Ectodermal cell (in vitro differentiated cells): ENCODE measurements at regions not wholly inside any gene's neighbourhood (a gene's known extent, or its start where the extent isn't known, plus 50 kb on each side); places are given as distances from the start of the nearest gene placed in this dataset.
"Not testable (repeated sequence)": the region's sequence is repeated elsewhere in the genome, so short reads cannot be mapped to it uniquely, and the experiment has no call there.

Experiments
- H3K27ac ChIP-seq: 2 replicates; pipeline ENCODE4 v1.7.0; 2013; ENCODE audit warnings: mild to moderate bottlenecking, low read depth, low read length; ENCODE audit not compliant: insufficient read depth, poor library complexity, severe bottlenecking
- H3K27me3 ChIP-seq: 2 replicates; pipeline ENCODE4 v1.7.0; 2013; ENCODE audit warnings: mild to moderate bottlenecking, low read length; ENCODE audit not compliant: insufficient read depth, control insufficient read depth, poor library complexity, severe bottlenecking
- H3K36me3 ChIP-seq: one replicate; pipeline ENCODE4 v1.7.0; 2013; ENCODE audit warnings: low read length; ENCODE audit not compliant: control insufficient read depth, insufficient read depth
- H3K4me1 ChIP-seq: one replicate; pipeline ENCODE4 v1.7.0; 2013; ENCODE audit warnings: low read length; ENCODE audit not compliant: control insufficient read depth, insufficient read depth
- H3K4me3 ChIP-seq: 2 replicates; pipeline ENCODE4 v1.7.0; 2013; ENCODE audit warnings: low read depth, low read length, control low read depth; ENCODE audit not compliant: insufficient read depth
- H3K9me3 ChIP-seq: 2 replicates; pipeline ENCODE4 v1.7.0; 2013; ENCODE audit warnings: mild to moderate bottlenecking, low read length, moderate library complexity; ENCODE audit not compliant: control insufficient read depth
- WGBS, 2 experiments: methylation state at CpG; one replicate each; pipeline ENCODE4 v1.1.7; 2013; ENCODE audit warnings: missing lambda C conversion rate in 2 of 2; 5-methylcytosine and 5-hydroxymethylcytosine counted together

- WGBS, 2 experiments = 94 to 100% methylated on average over 1 to 4 of the region's 4 CpGs
- no peaks in the 10 kb centered on the region for H3K4me1 ChIP-seq
- no peak overlapping the region for H3K27ac ChIP-seq
- no peaks in the 10 kb centered on the region for H3K27me3 ChIP-seq
- H3K4me3 ChIP-seq = no peak overlapping the region
- no peaks in the 10 kb centered on the region for H3K36me3 ChIP-seq
- H3K9me3 ChIP-seq = no peaks in the 10 kb centered on the region
Measured at GRCh38 chr6:120771019-120771418, 563.3 kb downstream of the TBC1D32 start.

GRCh38 chr6:120764312-120764711 lies 570.0 kb downstream of the TBC1D32 start:
- Histone ChIP-seq H3K4me3 (no peak overlapping the region), H3K27ac (no peak overlapping the region), H3K27me3 (no peaks in the 10 kb centered on the region), H3K36me3 (no peaks in the 10 kb centered on the region), H3K4me1 (no peaks in the 10 kb centered on the region), H3K9me3 (no peaks in the 10 kb centered on the region)

DNA sequence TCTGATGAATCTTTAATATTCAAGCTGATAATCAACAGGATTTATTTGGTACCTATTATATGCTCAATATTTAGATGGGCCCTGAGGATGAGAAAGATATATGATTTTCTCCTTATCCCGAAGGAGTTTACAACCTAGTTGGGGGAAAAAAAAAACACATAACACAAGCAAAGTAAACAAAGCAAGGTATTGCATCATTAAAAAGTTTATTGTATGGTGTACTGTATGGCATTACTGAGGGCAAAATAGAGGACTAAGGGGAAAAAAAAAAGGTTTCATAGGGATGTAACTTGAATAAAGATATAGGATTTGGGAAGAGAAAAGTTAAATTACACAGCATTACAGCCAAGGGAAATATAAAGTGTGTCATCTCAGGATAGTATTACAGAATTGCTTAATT lies 574.7 kb downstream of the TBC1D32 start:
- Histone ChIP-seq H3K27ac (no peak overlapping the region), H3K36me3 (no peaks in the 10 kb centered on the region), H3K9me3 (no peaks in the 10 kb centered on the region), H3K4me1 (no peaks in the 10 kb centered on the region), H3K27me3 (no peaks in the 10 kb centered on the region), H3K4me3 (no peak overlapping the region)
- WGBS, 2 experiments = 100% methylated on average over 1 of the region's 1 CpG; no CpG with 5 or more reads in 1 of the 2 experiments

GRCh38 chr6:120748574-120748973 lies 585.7 kb downstream of the TBC1D32 start:
- not testable (repeated sequence) for H3K4me3 ChIP-seq, H3K27me3 ChIP-seq, H3K9me3 ChIP-seq, H3K36me3 ChIP-seq, H3K27ac ChIP-seq, H3K4me1 ChIP-seq
- 76 to 80% methylated on average over 11 of the region's 12 CpGs for WGBS, 2 experiments

- WGBS, 2 experiments = 90 to 96% methylated on average over 2 of the region's 2 CpGs
- Histone ChIP-seq H3K9me3 (peaks cover 2% of the 10 kb centered on the region), H3K36me3 (no peaks in the 10 kb centered on the region), H3K27ac (no peak overlapping the region), H3K4me3 (no peak overlapping the region), H3K4me1 (no peaks in the 10 kb centered on the region), H3K27me3 (no peaks in the 10 kb centered on the region)
Measured at GRCh38 chr6:120736740-120737139, 597.5 kb downstream of the TBC1D32 start.

DNA sequence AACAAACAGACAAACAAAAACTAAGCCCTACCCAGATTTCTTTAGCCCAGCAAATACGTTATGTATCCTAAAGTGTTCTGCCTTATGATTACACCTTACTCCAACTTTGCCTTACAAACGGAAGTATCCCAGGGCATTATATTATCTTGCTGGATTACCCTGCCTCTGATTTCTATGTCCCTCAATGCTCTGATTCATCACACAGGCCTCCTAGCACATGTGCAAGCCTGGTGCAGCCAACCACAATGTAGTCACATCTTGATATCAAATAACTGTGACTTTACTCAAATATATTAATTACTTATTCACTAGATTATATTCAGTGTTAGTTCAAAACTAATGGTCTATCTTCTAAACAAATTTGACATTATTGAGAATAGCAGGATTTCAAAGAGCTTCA lies 598.6 kb downstream of the TBC1D32 start:
- H3K36me3 ChIP-seq = no peaks in the 10 kb centered on the region
- H3K4me3 ChIP-seq = no peak overlapping the region
- no peaks in the 10 kb centered on the region for H3K4me1 ChIP-seq
- WGBS, 2 experiments = 90 to 92% methylated on average over 2 of the region's 2 CpGs
- no peaks in the 10 kb centered on the region for H3K27me3 ChIP-seq
- H3K9me3 ChIP-seq = peaks cover 2% of the 10 kb centered on the region
- no peak overlapping the region for H3K27ac ChIP-seq

DNA sequence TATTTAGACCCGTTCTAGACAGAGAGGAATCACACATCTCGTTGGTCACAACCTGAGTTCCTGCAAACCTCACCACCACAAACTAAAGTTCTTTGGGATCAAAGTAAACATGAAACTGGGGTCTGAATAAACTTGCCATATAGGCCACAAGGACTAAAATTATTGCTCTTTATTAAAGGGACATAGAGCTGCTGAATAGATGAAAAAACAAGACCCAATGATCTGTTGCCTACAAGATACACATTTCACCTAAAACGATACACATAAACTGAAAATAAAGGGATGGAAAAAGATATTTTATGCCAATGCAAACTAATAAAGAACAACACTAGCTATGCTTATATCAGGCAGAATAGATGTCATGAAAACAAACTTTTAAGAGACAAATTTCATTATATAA lies 623.0 kb downstream of the TBC1D32 start:
- no peak overlapping the region for H3K27ac ChIP-seq
- H3K36me3 ChIP-seq = no peaks in the 10 kb centered on the region
- no peaks in the 10 kb centered on the region for H3K4me1 ChIP-seq
- WGBS, 2 experiments = 66 to 91% methylated on average over 2 of the region's 3 CpGs
- no peaks in the 10 kb centered on the region for H3K27me3 ChIP-seq
- H3K4me3 ChIP-seq = no peak overlapping the region
- H3K9me3 ChIP-seq = no peaks in the 10 kb centered on the region

- Histone ChIP-seq H3K36me3 (no peaks in the 10 kb centered on the region), H3K4me1 (no peaks in the 10 kb centered on the region), H3K9me3 (no peaks in the 10 kb centered on the region), H3K4me3 (no peak overlapping the region), H3K27me3 (no peaks in the 10 kb centered on the region), H3K27ac (no peak overlapping the region)
- WGBS, 2 experiments = 96 to 97% methylated on average over 3 to 4 of the region's 4 CpGs
Measured at GRCh38 chr6:120700001-120700400, 634.3 kb downstream of the TBC1D32 start.

GRCh38 chr6:120686492-120686891 lies 647.8 kb downstream of the TBC1D32 start:
- Histone ChIP-seq H3K9me3 (no peaks in the 10 kb centered on the region), H3K27me3 (no peaks in the 10 kb centered on the region), H3K27ac (no peak overlapping the region), H3K36me3 (no peaks in the 10 kb centered on the region), H3K4me1 (no peaks in the 10 kb centered on the region), H3K4me3 (no peak overlapping the region)
- WGBS, 2 experiments = 97% methylated on average over 3 of the region's 3 CpGs; no CpG with 5 or more reads in 1 of the 2 experiments

- Histone ChIP-seq H3K4me1 (no peaks in the 10 kb centered on the region), H3K27me3 (no peaks in the 10 kb centered on the region), H3K9me3 (no peaks in the 10 kb centered on the region), H3K4me3 (no peak overlapping the region), H3K27ac (no peak overlapping the region), H3K36me3 (no peaks in the 10 kb centered on the region)
- 94 to 100% methylated on average over 1 to 2 of the region's 3 CpGs for WGBS, 2 experiments
Measured at GRCh38 chr6:120682145-120682544, 652.1 kb downstream of the TBC1D32 start.

DNA sequence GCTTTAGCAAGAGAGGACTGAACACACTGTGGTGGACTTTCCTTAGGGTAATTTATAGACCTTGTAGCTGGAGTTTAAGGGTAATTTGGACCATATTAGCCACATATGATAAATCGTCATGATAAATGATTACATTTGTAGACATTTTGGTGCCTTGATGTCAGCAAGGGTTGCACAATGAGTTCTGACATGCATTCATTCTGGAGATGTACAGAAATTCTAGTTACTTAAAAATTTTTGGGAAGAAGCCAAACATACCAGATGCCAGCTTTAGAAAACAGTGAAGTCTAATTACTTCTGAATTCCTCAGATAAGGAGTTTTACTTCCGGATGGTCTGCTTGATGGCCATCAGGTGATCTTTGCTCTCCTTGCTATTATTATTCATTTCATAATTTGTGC lies 653.1 kb downstream of the TBC1D32 start:
- no peaks in the 10 kb centered on the region for H3K36me3 ChIP-seq
- no peaks in the 10 kb centered on the region for H3K27me3 ChIP-seq
- H3K4me3 ChIP-seq = no peak overlapping the region
- H3K4me1 ChIP-seq = no peaks in the 10 kb centered on the region
- no peaks in the 10 kb centered on the region for H3K9me3 ChIP-seq
- H3K27ac ChIP-seq = no peak overlapping the region
- WGBS, 2 experiments = 92 to 100% methylated on average over 2 of the region's 2 CpGs
